GM12878 (cell line): ENCODE measurements at regions not wholly inside any gene's neighbourhood (a gene's known extent, or its start where the extent isn't known, plus 50 kb on each side); places are given as distances from the start of the nearest gene placed in this dataset.

ENCODE experiments used
- ATAC-seq: fragments of 200-7000 bp; cut with Tn5 transposase; 3 replicates; pipeline ENCODE4 v1.9.1; 2020; ENCODE audit warnings: mild to moderate bottlenecking, moderate library complexity
- BruUV-seq: library from RNA; stranded (reverse); fragments of 400-500 nt; replicated peaks from 2 replicates; lab custom pipeline; 2021; lab: Mats Ljungman, UMichigan
- CTCF ChIA-PET: fragments of 300-600 bp; sonication (Branson Sonifier 250); formaldehyde crosslinking; extraction: SDS; loops from one replicate; lab custom pipeline; 2021; ENCODE audit warnings: inconsistent platforms; lab: Yijun Ruan, JAX
- POLR2A ChIA-PET: fragments of 350-600 bp; formaldehyde crosslinking; extraction: SDS; loops from one replicate; lab custom pipeline; 2021; ENCODE audit warnings: inconsistent platforms; lab: Charles Lee
- RAD21 ChIA-PET: fragments of 300-600 bp; sonication (Branson Sonifier 250); formaldehyde crosslinking; loops from one replicate; lab custom pipeline; 2023; ENCODE audit warnings: antibody characterized with exemption; ENCODE audit not compliant: unreplicated experiment; lab: Charles Lee
- SMC1A ChIA-PET: fragments of 300-600 bp; sonication (Branson Sonifier 250); formaldehyde crosslinking; loops from one replicate; lab custom pipeline; 2023; ENCODE audit not compliant: unreplicated experiment, uncharacterized antibody; lab: Charles Lee
- DNase-seq: peaks from one replicate; pipeline ENCODE4 v3.0.0-alpha.2; 2011; ENCODE audit warnings: low read depth, low spot score
- FAIRE-seq: peaks from 3 replicates; lab custom pipeline; 2011; peaks lifted over from hg19 to GRCh38; lab: Jason Lieb, UNC
- H2AFZ ChIP-seq: 2 replicates; pipeline ENCODE4 v1.6.0; 2011; ENCODE audit warnings: low read depth, low read length, control low read depth; ENCODE audit not compliant: control insufficient read depth
- H3K27ac ChIP-seq: 2 replicates; pipeline ENCODE4 v1.5.1; 2011; ENCODE audit warnings: control low read depth; ENCODE audit not compliant: control insufficient read depth, insufficient read depth
- H3K27me3 ChIP-seq, 2 experiments: replicated peaks in 1 of 2; 2 replicates each; pipeline versions ENCODE4 v1.6.0 to v1.6.1; 2011; ENCODE audit warnings: low read length in 1 of 2; ENCODE audit not compliant: control insufficient read depth in 2 of 2, insufficient read depth in 2 of 2
- H3K36me3 ChIP-seq, 2 experiments: 2 replicates each; pipeline ENCODE4 v1.5.1; 2011; ENCODE audit warnings: low read length in 1 of 2; ENCODE audit not compliant: control insufficient read depth in 2 of 2, insufficient read depth in 2 of 2
- H3K4me1 ChIP-seq: 2 replicates; pipeline ENCODE4 v1.6.1; 2011; ENCODE audit warnings: mild to moderate bottlenecking, low read length, moderate library complexity, mixed read lengths; ENCODE audit not compliant: control insufficient read depth, insufficient read depth
- H3K4me2 ChIP-seq: 2 replicates; pipeline ENCODE4 v1.6.0; 2011; ENCODE audit warnings: control low read depth; ENCODE audit not compliant: control insufficient read depth, insufficient read depth
- H3K4me3 ChIP-seq: fragments of 200-600 bp; sonication (generic); 2 replicates; pipeline ENCODE4 v1.5.1; 2016
- H3K79me2 ChIP-seq: 2 replicates; pipeline ENCODE4 v1.6.0; 2011; ENCODE audit warnings: low read length; ENCODE audit not compliant: control insufficient read depth, insufficient read depth
- H3K9ac ChIP-seq: 2 replicates; pipeline ENCODE4 v1.8.0; 2011; ENCODE audit warnings: low read length, control low read depth, mixed read lengths; ENCODE audit not compliant: control insufficient read depth, insufficient read depth
- H3K9me3 ChIP-seq: replicated peaks from 3 replicates; pipeline ENCODE4 v1.5.1; 2011; ENCODE audit warnings: mild to moderate bottlenecking, low read length; ENCODE audit not compliant: control insufficient read depth, insufficient read depth
- H4K20me1 ChIP-seq: 2 replicates; pipeline ENCODE4 v1.6.0; 2011; ENCODE audit not compliant: control insufficient read depth, insufficient read depth
- BACH1 ChIP-seq: fragments of 450-650 bp; IDR thresholded peaks from 2 replicates; pipeline ENCODE4 v1.6.1; 2017; ENCODE audit warnings: mild to moderate bottlenecking, borderline replicate concordance
- BMI1 ChIP-seq: fragments of 450-650 bp; IDR thresholded peaks from 2 replicates; pipeline ENCODE4 v1.6.1; 2016; ENCODE audit warnings: mild to moderate bottlenecking, moderate library complexity, borderline replicate concordance
- CHD1 ChIP-seq: IDR thresholded peaks from 2 replicates; pipeline ENCODE4 v1.6.1; 2012; ENCODE audit warnings: low read depth, low read length, improper control_type of control experiment
- E2F8 ChIP-seq: fragments of 450-650 bp; IDR thresholded peaks from 2 replicates; pipeline ENCODE4 v1.6.1; 2018; ENCODE audit warnings: mild to moderate bottlenecking, low read depth, moderate library complexity; ENCODE audit not compliant: partially characterized antibody
- JUND ChIP-seq: IDR thresholded peaks from 2 replicates; pipeline ENCODE4 v1.6.1; 2012; ENCODE audit warnings: low read depth, mild to moderate bottlenecking, low read length, improper control_type of control experiment, moderate library complexity
- KAT2A ChIP-seq: conservative IDR thresholded peaks from 2 replicates; pipeline ENCODE4 v1.6.1; 2011; ENCODE audit warnings: low read depth, low read length; ENCODE audit not compliant: control insufficient read depth
- LARP7 ChIP-seq: fragments of 450-650 bp; IDR thresholded peaks from 2 replicates; pipeline ENCODE4 v1.6.1; 2017; ENCODE audit warnings: mild to moderate bottlenecking
- NFYB ChIP-seq: IDR thresholded peaks from 2 replicates; pipeline ENCODE4 v1.6.1; 2011; ENCODE audit warnings: low read depth, mild to moderate bottlenecking, low read length, improper control_type of control experiment, moderate library complexity; ENCODE audit not compliant: insufficient read depth
- RUNX3 ChIP-seq: IDR thresholded peaks from 2 replicates; pipeline ENCODE4 v1.6.1; 2012; ENCODE audit warnings: low read length, inconsistent platforms
- SMAD1 ChIP-seq: fragments of 450-650 bp; IDR thresholded peaks from 2 replicates; pipeline ENCODE4 v1.6.1; 2018; ENCODE audit warnings: mild to moderate bottlenecking, low read depth; ENCODE audit not compliant: partially characterized antibody
- STAT3 ChIP-seq: IDR thresholded peaks from 2 replicates; pipeline ENCODE4 v1.6.1; 2011; ENCODE audit warnings: low read depth, low read length, improper control_type of control experiment
- TAF1 ChIP-seq: IDR thresholded peaks from 2 replicates; pipeline ENCODE4 v1.6.1; 2011; ENCODE audit warnings: mild to moderate bottlenecking, low read depth, low read length, borderline replicate concordance
- WGBS: methylation state at CpG from one replicate; pipeline ENCODE4 v1.1.6; 2016; ENCODE audit warnings: low lambda C conversion rate; ENCODE audit not compliant: insufficient replicate concordance, insufficient coverage; ENCODE audit errors: missing lambda C conversion rate; 5-methylcytosine and 5-hydroxymethylcytosine counted together
- in situ Hi-C: fragments of 300-500 bp; cut with MboI; formaldehyde crosslinking; loops from 9 replicates; pipeline ENCODE4 v1.14.3; 2018; ENCODE audit warnings: mixed read lengths
- intact Hi-C: fragments of 100-400 bp; cut with micrococcal nuclease; formaldehyde crosslinking; loops from one replicate; pipeline ENCODE4 v1.14.2; 2022; ENCODE audit not compliant: unreplicated experiment
- TF ChIP-seq, protein P1 (sequence below): fragments of 450-650 bp; IDR thresholded peaks from 2 replicates; pipeline ENCODE4 v1.6.1; 2017; ENCODE audit warnings: antibody characterized with exemption, mild to moderate bottlenecking, moderate library complexity
- TF ChIP-seq, protein P2 (sequence below): fragments of 450-650 bp; IDR thresholded peaks from 2 replicates; pipeline ENCODE4 v1.6.1; 2017; ENCODE audit warnings: mild to moderate bottlenecking, low read depth, inconsistent platforms; ENCODE audit not compliant: poor library complexity, severe bottlenecking

- TF ChIP-seq, protein P1, sequence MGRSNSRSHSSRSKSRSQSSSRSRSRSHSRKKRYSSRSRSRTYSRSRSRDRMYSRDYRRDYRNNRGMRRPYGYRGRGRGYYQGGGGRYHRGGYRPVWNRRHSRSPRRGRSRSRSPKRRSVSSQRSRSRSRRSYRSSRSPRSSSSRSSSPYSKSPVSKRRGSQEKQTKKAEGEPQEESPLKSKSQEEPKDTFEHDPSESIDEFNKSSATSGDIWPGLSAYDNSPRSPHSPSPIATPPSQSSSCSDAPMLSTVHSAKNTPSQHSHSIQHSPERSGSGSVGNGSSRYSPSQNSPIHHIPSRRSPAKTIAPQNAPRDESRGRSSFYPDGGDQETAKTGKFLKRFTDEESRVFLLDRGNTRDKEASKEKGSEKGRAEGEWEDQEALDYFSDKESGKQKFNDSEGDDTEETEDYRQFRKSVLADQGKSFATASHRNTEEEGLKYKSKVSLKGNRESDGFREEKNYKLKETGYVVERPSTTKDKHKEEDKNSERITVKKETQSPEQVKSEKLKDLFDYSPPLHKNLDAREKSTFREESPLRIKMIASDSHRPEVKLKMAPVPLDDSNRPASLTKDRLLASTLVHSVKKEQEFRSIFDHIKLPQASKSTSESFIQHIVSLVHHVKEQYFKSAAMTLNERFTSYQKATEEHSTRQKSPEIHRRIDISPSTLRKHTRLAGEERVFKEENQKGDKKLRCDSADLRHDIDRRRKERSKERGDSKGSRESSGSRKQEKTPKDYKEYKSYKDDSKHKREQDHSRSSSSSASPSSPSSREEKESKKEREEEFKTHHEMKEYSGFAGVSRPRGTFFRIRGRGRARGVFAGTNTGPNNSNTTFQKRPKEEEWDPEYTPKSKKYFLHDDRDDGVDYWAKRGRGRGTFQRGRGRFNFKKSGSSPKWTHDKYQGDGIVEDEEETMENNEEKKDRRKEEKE, result no peak
- TF ChIP-seq, all 136 proteins: peak for 0
Observed at GRCh38 chr4:81337211-81337610, 122.2 kb upstream of the PRKG2 start (continued).

- Histone ChIP-seq H3K9ac (no peak overlapping the region), H3K9me3 (no peaks in the 10 kb centered on the region), H3K4me1 (no peaks in the 10 kb centered on the region), H3K79me2 (no peaks in the 10 kb centered on the region), H4K20me1 (no peaks in the 10 kb centered on the region), H3K4me3 (no peak overlapping the region), H3K27me3 (no peaks in the 10 kb centered on the region), H3K27ac (no peak overlapping the region), H3K4me2 (no peak overlapping the region), H2AFZ (no peak overlapping the region), H3K36me3 (no peaks in the 10 kb centered on the region)
- intact Hi-C loops, result no loop called here
- DNase-seq, result no peak
- FAIRE-seq, result no peak
- ChIA-PET RAD21 (no interaction called here), SMC1A (interaction anchor here (1.3 to 1.9 kb wide), 2 partner anchors 17 to 265 kb away, joined by 3 to 5 read pairs; no protein-coding TSS in a partner anchor), CTCF (interaction anchor here (0.8 to 1.4 kb wide), 6 partner anchors 9 to 265 kb away, joined by 3 read pairs; no protein-coding TSS in a partner anchor), POLR2A (no interaction called here)
- WGBS, result 14% methylated on average over 5 of the region's 5 CpGs
- BruUV-seq, result no TSS peak
- in situ Hi-C loops, result no loop called here
- no peak for ATAC-seq
- TF ChIP-seq LARP7, result no peak
- TF ChIP-seq BACH1, result no peak
- TF ChIP-seq SMAD1, result no peak
- TF ChIP-seq, protein P2, sequence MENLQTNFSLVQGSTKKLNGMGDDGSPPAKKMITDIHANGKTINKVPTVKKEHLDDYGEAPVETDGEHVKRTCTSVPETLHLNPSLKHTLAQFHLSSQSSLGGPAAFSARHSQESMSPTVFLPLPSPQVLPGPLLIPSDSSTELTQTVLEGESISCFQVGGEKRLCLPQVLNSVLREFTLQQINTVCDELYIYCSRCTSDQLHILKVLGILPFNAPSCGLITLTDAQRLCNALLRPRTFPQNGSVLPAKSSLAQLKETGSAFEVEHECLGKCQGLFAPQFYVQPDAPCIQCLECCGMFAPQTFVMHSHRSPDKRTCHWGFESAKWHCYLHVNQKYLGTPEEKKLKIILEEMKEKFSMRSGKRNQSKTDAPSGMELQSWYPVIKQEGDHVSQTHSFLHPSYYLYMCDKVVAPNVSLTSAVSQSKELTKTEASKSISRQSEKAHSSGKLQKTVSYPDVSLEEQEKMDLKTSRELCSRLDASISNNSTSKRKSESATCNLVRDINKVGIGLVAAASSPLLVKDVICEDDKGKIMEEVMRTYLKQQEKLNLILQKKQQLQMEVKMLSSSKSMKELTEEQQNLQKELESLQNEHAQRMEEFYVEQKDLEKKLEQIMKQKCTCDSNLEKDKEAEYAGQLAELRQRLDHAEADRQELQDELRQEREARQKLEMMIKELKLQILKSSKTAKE, result no peak
- no peak for TF ChIP-seq KAT2A
- TF ChIP-seq E2F8, result no peak
- no peak for TF ChIP-seq STAT3
- no peak for TF ChIP-seq TAF1
- TF ChIP-seq RUNX3, result no peak
- no peak for TF ChIP-seq CHD1
- no peak for TF ChIP-seq BMI1
- no peak for TF ChIP-seq NFYB
- no peak for TF ChIP-seq JUND
Observed at GRCh38 chr4:81335122-81335912, 120.3 kb upstream of the PRKG2 start.
